Activated CD4-positive, CD25-positive, alpha-beta regulatory T cell treated with anti-CD3 and anti-CD28 coated beads, Interleukin-2, amount 50 U/mL, for 24 hours (primary cell): ENCODE measurements at regions not wholly inside any gene's neighbourhood (a gene's known extent, or its start where the extent isn't known, plus 50 kb on each side); places are given as distances from the start of the nearest gene placed in this dataset.
"Not testable (repeated sequence)": the region's sequence is repeated elsewhere in the genome, so short reads cannot be mapped to it uniquely, and the experiment has no call there.

Experiments
- ATAC-seq, 2 donors: fragments of 150-1000 bp; cut with Tn5 transposase; one replicate each; pipeline ENCODE4 v1.10.0; 2021; ENCODE audit warnings: mild to moderate bottlenecking in 1 of 2, moderate library complexity in 1 of 2

DNA sequence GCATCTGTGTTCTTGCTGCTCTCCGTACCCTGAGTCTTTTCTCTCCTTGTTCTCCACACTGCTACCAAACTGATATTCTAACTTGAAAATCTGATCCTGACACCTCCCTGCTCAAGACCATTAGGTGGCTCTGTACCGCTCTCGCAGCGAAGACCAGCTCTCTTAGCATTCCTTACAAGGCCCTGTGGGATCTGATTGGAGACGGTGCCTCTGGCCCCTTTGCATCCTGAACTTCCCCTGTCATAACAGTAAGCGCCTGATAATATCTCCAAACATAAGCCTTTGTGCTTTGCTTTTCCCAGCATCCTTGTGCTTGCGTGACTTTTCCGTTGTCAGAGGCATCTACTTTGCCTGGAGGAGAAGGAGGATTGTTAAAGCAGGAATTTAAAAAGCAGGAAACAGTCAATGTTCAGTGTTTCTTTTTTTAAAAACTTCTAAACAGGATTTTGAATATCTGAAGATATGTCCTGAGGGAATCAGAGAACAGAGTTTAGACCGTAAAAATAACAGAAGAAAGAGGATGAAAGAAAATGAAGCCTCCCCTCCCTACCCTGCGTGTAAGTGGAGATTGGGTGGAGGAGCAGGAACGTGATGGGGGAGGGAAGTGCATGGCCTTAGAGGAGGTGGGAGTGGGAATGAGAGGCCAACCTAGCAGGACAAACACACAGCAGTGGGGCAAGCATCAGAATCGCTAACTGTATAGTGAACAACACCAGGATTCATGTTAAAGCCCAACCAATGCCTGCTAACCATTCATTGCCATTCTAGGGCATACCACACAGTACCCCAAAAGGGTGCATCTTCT lies 89.2 kb upstream of the STMND1 start:
- ATAC-seq = no peak

DNA sequence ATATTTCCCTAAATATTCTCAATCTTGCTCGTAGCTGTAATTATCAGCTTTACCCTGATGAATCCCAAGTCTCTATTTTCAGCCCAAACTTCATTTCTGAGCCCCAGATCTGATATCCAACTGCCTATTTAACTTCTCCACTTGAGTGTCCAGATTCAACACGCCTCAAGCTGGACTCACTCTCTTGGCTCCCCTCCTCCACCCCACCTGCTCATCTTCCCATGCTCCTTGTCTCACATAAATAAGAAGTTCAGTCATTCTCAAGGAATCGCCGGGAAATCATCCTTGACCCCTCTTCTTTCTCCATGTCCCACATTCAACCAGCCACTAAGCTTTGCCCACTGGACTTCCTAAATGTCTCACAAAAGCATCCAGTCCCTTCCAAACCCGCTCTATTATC lies 89.9 kb upstream of the STMND1 start:
- no peak for ATAC-seq

DNA sequence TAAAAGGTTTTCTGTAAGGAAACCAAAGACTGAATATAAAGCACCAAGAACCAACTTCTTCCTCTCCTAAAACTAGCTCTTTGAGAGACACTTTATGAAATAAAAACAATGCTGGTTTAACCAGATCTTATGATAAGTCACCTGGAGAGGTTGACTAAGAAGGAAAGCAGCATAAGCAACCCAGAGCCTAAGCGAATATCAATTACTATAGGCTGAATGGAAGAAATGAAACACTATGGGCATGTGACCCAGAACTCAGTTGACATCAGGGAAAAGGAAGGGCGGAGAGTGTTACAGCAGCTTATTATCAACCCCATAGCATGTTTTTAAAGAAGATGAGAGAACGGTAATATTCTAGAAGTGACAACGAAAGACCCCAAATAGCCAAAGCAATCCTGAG lies 94.1 kb upstream of the STMND1 start:
- peak; percentile 81 for ATAC-seq

DNA sequence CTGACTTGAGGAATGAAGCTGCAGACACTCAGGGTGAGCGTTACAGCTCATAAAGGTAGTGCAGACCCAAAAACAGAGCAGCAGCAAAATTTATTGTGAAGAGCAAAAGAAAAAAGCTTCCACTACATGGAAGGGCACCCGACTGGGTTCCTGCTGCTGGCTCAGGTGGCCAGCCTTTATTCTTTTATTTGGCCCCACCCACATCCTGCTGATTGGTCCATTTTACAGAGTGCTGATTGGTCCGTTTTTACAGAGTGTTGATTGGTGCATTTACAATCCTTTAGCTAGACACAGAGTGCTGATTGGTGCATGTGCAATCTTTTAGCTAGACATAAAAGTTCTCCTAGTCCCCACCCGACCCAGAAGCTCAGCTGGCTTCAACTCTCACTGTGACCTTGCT lies 95.3 kb upstream of the STMND1 start:
- no peak for ATAC-seq

DNA sequence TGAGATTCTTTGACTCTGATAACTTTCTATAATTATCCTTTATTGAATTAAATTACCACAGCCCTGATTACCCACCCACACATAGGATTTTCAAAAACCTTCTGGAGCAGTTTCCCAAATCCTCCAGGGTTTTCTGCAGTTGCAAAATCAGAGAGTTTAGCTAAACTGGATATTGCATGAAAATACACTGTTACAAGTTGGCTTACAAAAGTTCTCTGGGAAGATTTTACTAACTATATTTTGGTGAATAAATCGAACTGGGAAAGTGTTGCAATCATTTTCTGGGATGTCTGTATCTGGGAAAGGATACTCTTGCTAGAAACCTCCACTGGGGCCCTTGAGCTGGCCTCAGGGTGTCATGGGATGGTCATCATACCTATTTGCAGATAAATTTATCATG lies 97.6 kb upstream of the STMND1 start:
- no peak for ATAC-seq

DNA sequence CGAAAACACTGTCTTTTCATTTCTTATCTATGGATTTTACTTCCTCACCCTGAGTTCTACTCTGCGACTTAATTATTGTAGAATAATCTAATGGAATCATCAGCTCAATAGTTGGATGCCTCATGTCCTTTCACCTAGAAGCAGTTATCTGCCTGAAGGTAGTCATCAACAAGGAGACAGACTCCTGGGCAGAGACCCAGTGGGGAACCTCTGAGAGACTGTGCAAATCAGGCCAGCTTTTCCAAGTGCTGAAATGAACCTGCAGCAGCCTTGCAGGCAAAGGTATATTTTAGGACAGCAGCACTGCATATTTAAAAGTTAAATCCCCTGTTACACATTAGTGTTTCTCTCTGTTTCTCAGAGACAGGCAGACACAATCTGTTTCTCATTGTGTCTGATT lies 99.7 kb upstream of the STMND1 start:
- no peak for ATAC-seq

DNA sequence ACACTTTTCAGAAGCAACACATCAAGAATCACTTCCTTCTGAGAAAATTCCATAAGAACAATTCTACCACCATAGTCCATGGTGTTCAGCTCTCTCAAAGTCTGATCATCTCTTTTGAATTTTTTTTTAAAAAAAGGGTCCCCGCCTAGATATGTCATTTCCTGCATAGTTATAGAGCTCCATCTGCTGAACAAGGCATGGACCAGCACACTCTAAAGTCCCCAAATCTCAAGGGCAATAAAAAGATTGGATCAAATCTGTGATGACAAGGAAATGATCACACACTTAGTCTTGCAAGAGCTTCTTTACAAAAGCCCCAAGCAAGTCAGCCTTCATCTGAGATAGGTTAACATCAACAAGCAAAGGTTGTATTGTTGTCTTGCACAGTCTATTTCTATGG lies 100.7 kb upstream of the STMND1 start:
- ATAC-seq = no peak

DNA sequence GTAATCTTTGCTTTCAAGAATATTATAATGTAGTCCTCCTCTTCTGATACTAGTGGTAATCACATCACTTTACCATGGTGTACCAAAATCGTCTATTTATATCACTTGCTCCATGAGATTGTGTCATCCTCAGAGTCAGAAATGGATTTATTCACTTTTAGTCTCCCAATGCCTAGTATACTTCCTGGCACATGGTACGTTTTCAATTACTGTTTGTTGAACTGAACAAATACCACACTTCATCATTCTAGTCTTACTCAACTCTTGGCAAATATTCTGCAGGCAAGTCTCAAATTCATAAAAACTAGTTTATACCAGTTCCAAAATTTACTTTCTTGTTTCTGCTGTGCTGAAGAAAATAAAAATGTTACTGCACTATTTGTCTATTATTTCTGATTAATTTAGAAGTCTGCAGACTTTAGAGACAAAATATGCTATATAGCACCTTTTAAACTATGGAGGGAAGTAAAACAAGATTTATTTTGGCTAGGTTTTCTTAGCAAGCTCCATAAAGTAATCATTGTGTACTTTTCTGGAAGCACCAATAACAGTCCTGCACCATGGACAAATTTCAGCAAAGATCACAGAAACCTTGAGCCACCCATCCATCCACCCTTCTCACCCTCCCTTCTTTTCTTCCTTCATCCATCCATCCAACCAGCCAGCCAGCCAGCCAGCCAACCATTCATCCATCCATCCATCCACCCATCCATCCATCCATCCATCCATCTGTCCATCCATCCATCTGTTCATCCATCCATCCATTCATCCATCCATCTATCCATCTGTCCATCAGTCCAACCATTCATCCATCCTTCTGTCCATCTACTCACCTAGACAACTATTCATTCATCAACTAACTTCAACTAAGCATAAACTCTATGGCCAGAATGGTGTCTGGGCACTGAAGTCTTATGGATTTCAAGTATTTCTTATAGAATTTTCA lies 102.1 kb upstream of the STMND1 start:
- no peak for ATAC-seq

DNA sequence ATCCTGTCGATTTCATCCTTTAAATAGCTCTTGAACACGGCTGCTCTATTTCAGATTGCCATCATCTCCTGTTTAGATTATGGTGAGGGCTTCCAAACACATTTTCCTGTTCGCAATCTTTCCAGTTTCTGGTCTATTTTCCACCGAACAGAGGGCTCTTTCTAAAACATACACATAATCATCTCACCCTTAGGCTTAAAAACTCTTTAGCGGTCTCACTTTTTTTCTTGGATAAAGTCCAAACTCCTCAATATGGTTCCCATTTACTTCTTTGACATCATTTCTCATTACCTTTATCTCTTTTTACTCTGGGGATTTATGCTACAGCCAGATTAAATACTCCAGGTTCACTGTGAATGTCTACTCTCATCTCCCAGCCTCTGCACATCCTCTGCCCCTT lies 103.4 kb upstream of the STMND1 start:
- ATAC-seq = no peak

DNA sequence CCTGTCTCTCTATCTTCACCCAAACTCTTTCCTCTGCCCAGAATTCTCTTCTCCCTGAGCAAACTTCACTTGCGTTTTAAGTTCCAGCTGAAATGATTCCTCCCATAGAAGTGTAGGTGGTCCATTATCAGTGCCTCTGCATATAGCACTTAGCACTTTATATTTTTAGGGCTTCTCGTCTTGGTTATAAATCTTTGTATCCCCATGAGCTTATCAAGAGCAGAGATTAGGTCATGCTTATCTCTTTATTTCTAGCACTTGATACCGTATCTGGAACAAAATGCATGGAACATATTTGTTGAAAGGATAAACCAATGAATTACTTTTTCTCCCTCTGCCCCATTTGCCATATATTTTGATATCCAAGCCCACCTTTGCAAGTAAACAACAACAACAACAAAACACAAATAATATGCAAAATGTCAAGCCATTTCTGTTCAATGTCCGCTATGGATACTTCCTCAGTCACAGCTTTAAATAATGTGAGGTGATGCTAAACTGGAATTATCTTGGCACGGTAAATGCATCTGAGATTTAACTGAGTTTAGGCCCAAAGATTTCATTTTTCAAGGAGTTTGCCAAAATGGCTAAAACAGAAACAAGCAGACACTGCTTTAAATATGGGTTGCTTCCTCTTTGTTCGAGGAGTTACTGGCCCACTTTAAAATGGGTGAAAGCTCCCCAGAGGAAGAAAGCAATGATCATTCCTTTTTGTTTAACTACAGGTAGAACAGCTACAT lies 106.2 kb upstream of the STMND1 start:
- no peak for ATAC-seq

DNA sequence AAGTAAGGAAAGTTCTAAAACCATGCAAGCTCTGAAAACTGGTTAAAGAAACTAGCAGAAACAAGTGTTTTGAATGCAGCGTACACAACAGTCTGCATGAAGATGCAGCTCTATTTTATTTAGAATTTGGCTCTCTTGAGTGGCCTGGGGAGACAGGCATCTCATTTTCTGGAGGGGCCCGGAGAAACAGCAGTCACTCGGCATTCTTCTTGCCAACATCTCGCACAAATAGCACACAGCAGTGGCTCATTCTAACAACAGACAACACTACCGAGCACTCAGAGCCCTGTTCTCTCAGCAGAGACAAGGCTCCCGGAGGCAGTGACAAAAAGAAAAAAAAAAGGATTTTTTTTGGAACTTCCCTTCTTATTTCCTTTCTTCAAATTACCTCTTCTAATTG lies 108.5 kb upstream of the STMND1 start:
- no peak for ATAC-seq

DNA sequence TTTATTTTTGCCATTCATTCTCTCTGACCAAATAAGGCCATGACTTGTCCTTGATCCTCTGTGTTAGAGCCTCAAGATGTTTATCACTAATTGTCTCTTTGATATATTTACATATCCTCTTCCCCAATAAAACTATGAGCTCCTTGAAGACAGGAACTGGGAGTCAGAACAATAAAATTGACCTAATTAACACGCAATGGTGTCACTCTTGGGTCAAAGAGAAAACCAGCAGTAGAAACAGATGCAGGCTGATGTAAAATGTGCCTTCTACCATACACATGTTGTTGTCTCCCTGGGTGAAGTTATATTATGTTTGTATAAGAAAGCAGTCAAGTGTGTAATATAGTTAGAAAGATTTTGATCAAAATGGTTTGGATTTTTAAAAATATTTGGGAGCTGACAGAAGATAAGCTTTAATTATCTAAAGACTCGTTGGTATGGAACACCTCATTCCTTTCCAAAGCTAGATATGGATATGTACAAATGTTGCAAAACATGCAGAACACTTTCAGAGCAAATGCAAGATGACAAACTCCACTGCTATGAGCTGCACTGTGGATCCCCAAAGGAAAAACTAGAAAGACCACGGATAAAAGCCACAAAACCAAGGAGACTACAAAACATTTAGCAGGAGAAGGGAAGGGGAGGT lies 109.7 kb upstream of the STMND1 start:
- ATAC-seq = no peak

DNA sequence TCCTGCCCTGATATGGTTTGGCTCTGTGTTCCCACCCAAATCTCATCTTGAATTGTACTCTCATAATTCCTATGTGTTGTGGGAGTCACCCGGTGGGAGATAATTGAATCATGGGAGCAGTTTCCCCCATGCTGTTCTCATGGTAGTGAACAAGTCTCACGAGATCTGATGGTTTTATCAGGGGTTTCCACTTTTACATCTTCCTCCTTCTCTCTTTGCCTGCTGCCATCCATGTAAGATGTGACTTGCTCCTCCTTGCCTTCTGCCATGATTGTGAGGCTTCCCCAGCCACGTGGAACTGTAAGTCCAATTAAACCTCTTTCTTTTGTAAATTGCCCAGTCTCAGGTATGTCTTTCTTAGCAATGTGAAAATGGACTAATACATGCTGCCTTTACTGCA lies 111.9 kb upstream of the STMND1 start:
- not testable (repeated sequence) for ATAC-seq

DNA sequence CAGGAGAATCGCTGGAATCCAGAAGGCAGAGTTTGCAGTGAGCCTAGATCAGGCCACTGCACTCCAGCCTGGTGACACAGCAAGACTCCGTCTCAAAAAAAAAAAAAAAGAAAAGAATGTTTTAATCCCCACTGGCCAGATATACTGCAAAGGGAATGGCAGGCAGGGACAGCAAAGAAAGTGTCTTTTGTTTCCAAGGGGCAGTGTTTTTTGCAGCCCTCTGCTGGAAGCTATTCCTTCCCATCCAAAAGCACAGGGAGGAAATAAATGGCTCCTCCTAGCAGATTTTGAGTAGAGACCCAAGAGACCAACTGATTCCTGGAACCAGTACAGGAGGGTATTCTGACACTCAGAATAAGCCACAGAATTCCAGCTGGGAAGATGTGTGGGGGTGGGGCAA lies 112.5 kb upstream of the STMND1 start:
- no peak for ATAC-seq

DNA sequence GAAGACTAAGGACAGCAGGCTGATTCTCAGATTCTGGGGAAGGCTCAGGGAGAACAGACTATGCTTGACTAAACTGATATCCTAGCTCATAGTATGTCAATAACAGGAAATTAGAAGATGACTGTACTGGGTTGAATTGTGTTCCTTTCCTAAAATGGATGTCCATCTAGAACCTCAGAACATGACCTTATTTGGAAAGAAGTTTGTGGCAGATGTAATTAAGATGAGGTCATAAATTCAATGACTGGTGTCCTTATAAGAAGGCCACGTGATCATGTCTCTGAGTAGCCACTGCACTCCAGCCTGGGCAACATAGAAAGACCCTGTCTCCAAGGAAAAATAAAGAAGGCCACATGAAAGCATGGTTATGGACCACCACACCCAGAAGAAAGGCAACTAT lies 113.9 kb upstream of the STMND1 start:
- ATAC-seq = no peak

DNA sequence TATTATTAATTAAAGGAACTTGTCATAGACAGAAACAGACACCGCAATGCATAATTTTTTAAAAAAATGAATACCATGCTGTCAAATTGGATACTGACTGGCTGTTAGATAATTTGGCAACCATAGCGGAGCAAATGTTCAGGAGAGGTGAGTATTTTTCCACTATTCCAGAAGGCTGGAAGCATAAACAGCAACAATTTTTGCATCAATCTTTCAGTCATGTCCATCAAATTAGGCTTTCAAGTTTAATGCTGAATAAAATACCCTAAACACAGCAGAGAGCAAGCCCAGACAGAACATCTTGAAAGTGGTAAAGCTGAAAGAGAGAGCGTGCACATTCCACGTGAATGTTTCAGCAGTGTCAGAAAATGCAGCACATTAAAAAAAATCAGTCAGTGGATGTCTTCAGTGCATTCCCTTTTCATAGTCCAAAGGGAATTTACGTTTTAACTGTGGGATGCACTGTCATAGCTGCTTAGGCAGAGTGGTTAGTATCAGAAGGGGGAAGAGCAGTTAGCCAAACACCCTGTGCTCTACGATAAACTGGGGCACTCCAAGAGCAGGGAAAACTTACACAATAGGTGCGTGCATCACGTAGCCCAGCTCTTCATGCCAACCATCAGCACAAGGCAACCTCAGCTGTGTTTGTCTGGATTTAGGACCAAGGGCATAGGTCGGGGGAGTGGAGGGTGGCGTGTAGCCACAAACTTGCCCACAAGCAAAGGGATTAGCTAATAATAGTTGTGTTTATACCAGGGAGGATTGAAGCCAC lies 116.2 kb upstream of the STMND1 start:
- ATAC-seq = no peak

DNA sequence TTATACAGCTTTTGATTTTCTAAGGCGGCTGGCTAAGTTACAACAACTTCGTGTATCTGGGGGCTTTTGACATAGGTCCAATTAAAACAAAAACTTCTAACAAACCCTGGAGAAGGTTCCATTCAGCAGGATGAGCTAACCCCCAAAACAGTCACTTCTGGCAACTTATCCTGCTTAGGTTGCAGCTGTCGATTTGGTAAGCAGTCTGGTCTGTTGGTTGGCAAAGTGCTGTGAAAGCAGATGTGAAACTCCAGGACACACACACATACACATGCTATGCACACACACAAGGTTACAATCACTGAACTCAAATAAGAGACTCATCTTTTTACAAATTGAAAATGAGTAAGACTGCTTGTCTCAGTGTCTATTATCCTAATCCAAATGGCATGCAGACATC lies 119.0 kb upstream of the STMND1 start:
- no peak for ATAC-seq

DNA sequence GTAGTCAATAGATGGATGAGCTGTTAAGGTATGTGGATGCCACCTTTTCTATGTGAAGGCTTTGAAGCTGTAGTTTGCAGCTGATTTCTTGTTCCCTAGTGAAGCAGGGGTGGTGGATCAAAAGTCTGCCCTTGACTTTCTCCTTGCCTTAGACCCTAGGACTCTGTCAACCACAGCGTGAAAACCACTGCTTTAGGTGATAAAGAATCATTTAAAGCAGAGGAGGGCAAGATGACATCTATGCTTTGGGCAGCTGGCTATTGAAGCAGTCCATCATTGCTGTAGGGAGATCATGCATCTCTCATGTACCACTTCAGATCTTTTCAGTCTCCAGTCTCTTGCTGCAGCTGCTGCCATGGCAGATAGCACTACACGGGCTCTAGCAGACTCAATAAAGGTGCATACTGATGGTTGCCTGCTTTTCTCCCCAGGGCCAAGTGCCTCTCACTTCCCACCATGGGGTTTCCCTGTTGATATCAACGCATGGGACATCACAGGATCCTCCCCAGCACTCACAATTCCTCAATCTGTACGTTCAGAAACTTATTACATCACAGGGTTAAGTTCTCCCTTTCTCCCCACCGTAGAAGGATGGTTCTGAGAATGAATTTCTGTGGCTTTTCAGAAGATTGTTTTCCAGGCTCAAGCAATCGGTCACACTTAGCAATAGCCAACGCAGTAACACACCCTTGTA lies 122.0 kb upstream of the STMND1 start:
- ATAC-seq = no peak

DNA sequence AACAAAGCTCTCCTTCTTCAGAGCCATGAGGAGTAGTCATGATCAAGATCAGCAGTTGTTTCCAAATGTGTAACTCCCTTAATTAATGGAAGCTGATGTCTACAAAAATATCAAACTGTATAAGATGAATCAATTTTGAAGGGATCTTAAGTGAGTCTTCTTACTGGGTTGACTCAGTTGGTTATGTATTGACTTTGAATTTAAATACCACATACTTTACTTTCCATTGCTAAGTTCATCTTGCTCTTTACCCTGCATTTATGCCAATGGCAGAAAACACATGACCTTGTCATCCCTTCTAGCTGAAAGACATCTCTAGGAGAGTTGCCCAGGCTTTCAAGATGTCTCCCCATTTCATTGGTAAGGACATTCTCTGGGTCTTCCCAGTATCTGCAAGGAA lies 123.2 kb upstream of the STMND1 start:
- ATAC-seq = peak in 1 of 2 donors; percentile 24

DNA sequence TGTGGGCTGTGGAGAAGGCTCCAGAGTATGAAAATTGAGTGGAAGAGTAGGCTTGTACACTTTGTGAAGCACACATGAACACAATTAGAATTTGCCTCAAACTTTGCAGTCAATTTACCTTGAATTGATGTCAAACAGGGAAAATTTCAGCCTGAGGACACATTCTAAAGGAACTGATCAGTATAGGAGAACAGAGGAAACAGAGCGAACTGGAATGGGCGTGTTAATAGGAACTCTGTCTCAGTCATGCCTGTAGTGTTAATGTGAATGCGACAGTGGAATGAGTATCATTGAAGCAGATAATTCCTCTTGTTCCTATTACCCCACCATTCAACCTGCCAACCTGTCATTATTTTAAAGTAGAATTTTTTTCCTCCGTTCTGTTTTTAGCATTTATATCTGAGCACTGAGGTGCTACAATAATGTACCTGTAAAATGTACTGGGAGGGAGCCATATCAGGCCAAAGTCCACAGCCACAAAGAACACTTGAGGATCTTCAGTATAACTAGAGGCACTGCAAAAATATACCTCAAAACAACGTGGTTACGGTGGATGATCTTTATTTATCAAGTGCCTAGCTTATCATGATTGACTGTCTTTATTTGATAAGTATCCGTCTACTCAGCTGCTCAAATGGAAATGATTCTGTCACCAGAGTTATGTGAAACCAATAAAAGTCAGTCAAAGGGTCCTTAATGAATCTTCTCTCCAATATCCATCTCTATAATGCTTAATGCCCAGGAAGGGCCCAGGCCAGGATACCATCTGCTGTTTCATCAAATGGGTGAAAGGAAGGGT lies 125.3 kb upstream of the STMND1 start:
- no peak for ATAC-seq
